Suprapubic skin (tissue), 4 donors: ENCODE measurements at regions not wholly inside any gene's neighbourhood (a gene's known extent, or its start where the extent isn't known, plus 50 kb on each side); places are given as distances from the start of the nearest gene placed in this dataset.
"Not testable (repeated sequence)": the region's sequence is repeated elsewhere in the genome, so short reads cannot be mapped to it uniquely, and the experiment has no call there.

Experiments
- DNase-seq, 2 donors: peaks; one replicate each; pipeline ENCODE4 v3.0.0-alpha.2; 2019; ENCODE audit warnings: low spot score in 2 of 2
- H3K27ac ChIP-seq: fragments of 200-600 bp; sonication (generic); one replicate; pipeline ENCODE4 v1.5.1; 2019
- H3K27me3 ChIP-seq: fragments of 200-600 bp; sonication (generic); one replicate; pipeline ENCODE4 v1.5.1; 2019
- H3K36me3 ChIP-seq: fragments of 200-600 bp; sonication (generic); one replicate; pipeline ENCODE4 v1.5.1; 2019
- H3K4me1 ChIP-seq: fragments of 200-600 bp; sonication (generic); one replicate; pipeline ENCODE4 v1.5.1; 2019
- H3K4me3 ChIP-seq: fragments of 200-600 bp; sonication (generic); one replicate; pipeline ENCODE4 v1.5.1; 2019; ENCODE audit warnings: mild to moderate bottlenecking
- H3K9me3 ChIP-seq: fragments of 200-600 bp; sonication (generic); one replicate; pipeline ENCODE4 v1.5.1; 2019
- CTCF ChIP-seq, 2 donors: fragments of 200-600 bp in 1 of 2; fragments of 450-650 bp in 1 of 2; sonication (generic) in 1 of 2; IDR thresholded peaks; one replicate each; pipeline ENCODE4 v1.5.1; 2016 to 2019; ENCODE audit warnings: antibody characterized with exemption in 2 of 2, mild to moderate bottlenecking in 1 of 2, moderate library complexity in 1 of 2
- EP300 ChIP-seq: sonication (generic); formaldehyde crosslinking; IDR thresholded peaks from one replicate; pipeline ENCODE4 v1.6.1; 2017; ENCODE audit warnings: antibody characterized with exemption
- POLR2A ChIP-seq, 2 donors: fragments of 450-650 bp; IDR thresholded peaks; one replicate each; pipeline ENCODE4 v1.6.1; 2017; ENCODE audit warnings: antibody characterized with exemption in 2 of 2, mild to moderate bottlenecking in 2 of 2, moderate library complexity in 2 of 2
- POLR2AphosphoS5 ChIP-seq, 3 donors: sonication (generic); formaldehyde crosslinking; IDR thresholded peaks; one replicate each; pipeline ENCODE4 v1.6.1; 2017; ENCODE audit warnings: antibody characterized with exemption in 3 of 3
- WGBS: methylation state at CpG from one replicate; pipeline ENCODE4 v1.1.5; 2018; 5-methylcytosine and 5-hydroxymethylcytosine counted together

GRCh38 chr2:207370646-207371045 lies 159.1 kb upstream of the CREB1 start:
- TF ChIP-seq POLR2AphosphoS5 (IDR thresholded peaks at IDR 0.05) (no peak), POLR2A (IDR thresholded peaks at IDR 0.05) (no peak), EP300 (no peak), CTCF (IDR thresholded peaks at IDR 0.05) (no peak)
- no peak overlapping the region for H3K27ac ChIP-seq
- no peaks in the 10 kb centered on the region for H3K4me1 ChIP-seq
- no peaks in the 10 kb centered on the region for H3K36me3 ChIP-seq
- no peak overlapping the region for H3K4me3 ChIP-seq
- 76% methylated on average over 1 of the region's 1 CpG for WGBS
- H3K27me3 ChIP-seq: no peaks in the 10 kb centered on the region
- DNase-seq: no peak
- H3K9me3 ChIP-seq: no peaks in the 10 kb centered on the region

GRCh38 chr2:207371877-207372276 lies 157.9 kb upstream of the CREB1 start:
- TF ChIP-seq CTCF (IDR thresholded peaks at IDR 0.05): no peak
- no peak for TF ChIP-seq EP300
- TF ChIP-seq POLR2AphosphoS5 (IDR thresholded peaks at IDR 0.05): no peak
- no peak for TF ChIP-seq POLR2A (IDR thresholded peaks at IDR 0.05)
- H3K27ac ChIP-seq: no peak overlapping the region
- no peaks in the 10 kb centered on the region for H3K27me3 ChIP-seq
- no peak overlapping the region for H3K4me3 ChIP-seq
- H3K4me1 ChIP-seq: no peaks in the 10 kb centered on the region
- no peaks in the 10 kb centered on the region for H3K36me3 ChIP-seq
- peaks cover 10% of the 10 kb centered on the region for H3K9me3 ChIP-seq
- DNase-seq: no peak

DNA sequence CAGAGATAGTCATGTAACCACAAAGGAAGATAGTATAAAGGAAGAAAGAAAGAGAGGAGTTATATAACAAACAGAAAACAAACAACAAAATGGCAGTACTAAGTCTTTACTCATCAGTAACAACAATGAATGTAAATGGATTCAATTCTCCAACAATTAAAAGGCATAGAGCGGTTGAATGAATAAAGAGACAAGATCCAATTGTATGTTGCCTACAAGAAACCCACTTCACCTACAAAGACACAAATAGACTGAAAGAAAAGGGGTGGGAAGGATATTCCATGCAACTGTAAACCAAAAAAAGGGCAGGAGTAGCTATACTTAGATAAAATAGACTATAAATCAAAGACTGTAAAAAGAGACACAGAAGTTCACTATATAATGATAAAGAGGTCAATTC lies 157.3 kb upstream of the CREB1 start:
- DNase-seq: no peak
- Histone ChIP-seq H3K9me3 (peaks cover 13% of the 10 kb centered on the region), H3K27me3 (no peaks in the 10 kb centered on the region), H3K36me3 (no peaks in the 10 kb centered on the region), H3K4me1 (no peaks in the 10 kb centered on the region), H3K27ac (no peak overlapping the region), H3K4me3 (no peak overlapping the region)
- no peak for TF ChIP-seq CTCF (IDR thresholded peaks at IDR 0.05)
- no peak for TF ChIP-seq POLR2AphosphoS5 (IDR thresholded peaks at IDR 0.05)
- no peak for TF ChIP-seq POLR2A (IDR thresholded peaks at IDR 0.05)
- no peak for TF ChIP-seq EP300
- 97% methylated on average over 1 of the region's 1 CpG for WGBS

DNA sequence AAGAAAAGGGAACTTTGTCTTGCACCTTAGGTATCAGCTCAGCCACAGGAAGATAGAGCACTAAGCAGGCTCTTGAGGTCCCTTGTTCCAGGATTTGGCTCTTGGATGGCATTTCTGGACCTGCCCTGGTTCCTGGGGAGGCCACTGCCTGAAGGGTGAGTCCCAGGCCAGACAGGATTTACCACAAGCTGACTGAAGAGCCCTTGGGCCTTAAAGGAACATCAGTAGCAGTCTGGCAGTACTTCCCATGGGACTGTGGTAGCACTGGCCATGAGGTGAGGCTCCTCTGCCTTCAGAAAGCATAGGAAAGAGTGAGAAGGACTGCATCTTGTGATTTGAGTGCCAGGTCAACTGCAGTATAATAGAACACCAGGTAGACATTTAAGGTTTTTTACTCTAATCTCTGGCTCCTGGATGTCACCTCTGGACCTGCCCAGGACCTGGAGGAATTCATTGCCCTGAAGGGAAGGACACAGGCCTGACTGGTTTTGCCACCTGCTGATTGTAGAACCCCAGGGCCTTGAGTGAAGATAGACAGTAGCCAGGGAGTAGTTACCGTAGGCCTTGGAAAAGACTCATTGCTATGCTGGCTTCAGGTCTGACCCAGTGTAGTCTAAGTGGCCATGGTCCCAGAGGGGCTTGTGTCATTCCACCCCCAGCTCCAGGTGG lies 154.4 kb upstream of the CREB1 start:
- Histone ChIP-seq H3K9me3 (peaks cover 20% of the 10 kb centered on the region), H3K27ac (no peak overlapping the region), H3K4me3 (no peak overlapping the region), H3K36me3 (no peaks in the 10 kb centered on the region), H3K27me3 (no peaks in the 10 kb centered on the region), H3K4me1 (no peaks in the 10 kb centered on the region)
- DNase-seq: no peak
- TF ChIP-seq POLR2AphosphoS5 (IDR thresholded peaks at IDR 0.05): no peak
- no peak for TF ChIP-seq EP300
- no peak for TF ChIP-seq POLR2A (IDR thresholded peaks at IDR 0.05)
- TF ChIP-seq CTCF (IDR thresholded peaks at IDR 0.05): no peak
- 45% methylated on average over 1 of the region's 1 CpG for WGBS

DNA sequence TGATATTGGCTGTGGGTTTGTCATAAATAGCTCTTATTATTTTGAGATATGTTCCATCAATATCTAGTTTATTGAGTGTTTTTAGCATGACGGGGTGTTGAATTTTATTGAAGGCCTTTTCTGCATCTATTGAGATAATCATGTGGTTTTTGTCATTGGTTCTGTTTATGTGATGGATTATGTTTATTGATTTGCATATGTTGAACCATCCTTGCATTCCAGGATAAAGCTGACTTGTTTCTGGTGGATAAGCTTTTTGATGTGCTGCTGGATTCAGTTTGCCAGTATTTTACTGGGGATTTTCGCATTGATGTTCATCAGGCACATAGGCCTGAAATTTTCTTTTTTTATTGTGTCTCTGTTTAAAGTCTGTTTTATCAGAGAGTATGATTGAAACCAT lies 151.1 kb upstream of the CREB1 start:
- WGBS: 98% methylated on average over 2 of the region's 2 CpGs
- H3K27ac ChIP-seq, H3K36me3 ChIP-seq, H3K4me1 ChIP-seq, H3K4me3 ChIP-seq, H3K27me3 ChIP-seq, DNase-seq: not testable (repeated sequence)
- H3K9me3 ChIP-seq: peaks cover 25% of the 10 kb centered on the region

GRCh38 chr2:207385076-207385475 lies 144.7 kb upstream of the CREB1 start:
- H3K9me3 ChIP-seq: peaks cover 5% of the 10 kb centered on the region
- no peak overlapping the region for H3K4me3 ChIP-seq
- H3K27ac ChIP-seq: no peak overlapping the region
- TF ChIP-seq POLR2AphosphoS5 (IDR thresholded peaks at IDR 0.05) (no peak), EP300 (no peak), POLR2A (IDR thresholded peaks at IDR 0.05) (no peak), CTCF (IDR thresholded peaks at IDR 0.05) (no peak)
- no peak for DNase-seq
- H3K36me3 ChIP-seq: no peaks in the 10 kb centered on the region
- WGBS: 74% methylated on average over 1 of the region's 1 CpG
- no peaks in the 10 kb centered on the region for H3K27me3 ChIP-seq
- H3K4me1 ChIP-seq: no peaks in the 10 kb centered on the region
